T-cell (primary cell): ENCODE measurements at regions not wholly inside any gene's neighbourhood (a gene's known extent, or its start where the extent isn't known, plus 50 kb on each side); places are given as distances from the start of the nearest gene placed in this dataset.
"Not testable (repeated sequence)": the region's sequence is repeated elsewhere in the genome, so short reads cannot be mapped to it uniquely, and the experiment has no call there.

Experiments used
- ATAC-seq, 4 experiments: fragments of 200-7000 bp in 3 of 4; fragments of 150-1000 bp in 1 of 4; cut with Tn5 transposase; replicated peaks in 1 of 4; 1 replicate in 3 of 4; 2 replicates in 1 of 4; pipeline ENCODE4 v1.10.0; 2021; ENCODE audit warnings: moderate library complexity in 3 of 4, mild to moderate bottlenecking in 2 of 4, moderate number of reproducible peaks in 1 of 4
- CTCF ChIA-PET, 2 donors: fragments of 300-600 bp; sonication (Branson Sonifier 250); formaldehyde crosslinking; loops; one replicate each; lab custom pipeline; 2022; ENCODE audit warnings: antibody characterized with exemption in 2 of 2; lab: Charles Lee
- POLR2A ChIA-PET, 2 donors: fragments of 300-600 bp; sonication (Branson Sonifier 250); formaldehyde crosslinking; loops; one replicate each; lab custom pipeline; 2022; ENCODE audit warnings: antibody characterized with exemption in 2 of 2; lab: Charles Lee
- DNase-seq, 35 experiments: peaks; one replicate each; pipeline versions ENCODE4 v3.0.0 to v3.0.0-alpha.2; 2013 to 2023
- H3K27ac ChIP-seq: one replicate; pipeline ENCODE4 v1.5.1; 2013; ENCODE audit warnings: low read length
- H3K27me3 ChIP-seq, 2 experiments: replicated peaks in 1 of 2; 1 replicate in 1 of 2; 2 replicates in 1 of 2; pipeline versions ENCODE4 v1.6.1 to v1.7.0; 2013; ENCODE audit warnings: low read length in 1 of 2, mixed read lengths in 1 of 2; ENCODE audit not compliant: control insufficient read depth in 2 of 2, insufficient read depth in 2 of 2; ENCODE audit errors: extremely low read depth in 1 of 2
- H3K36me3 ChIP-seq, 2 donors: 1 replicate in 1 of 2; 2 replicates in 1 of 2; pipeline versions ENCODE4 v1.6.1 to v1.7.0; 2013; ENCODE audit warnings: low read length in 1 of 2; ENCODE audit not compliant: control insufficient read depth in 2 of 2, insufficient read depth in 1 of 2; ENCODE audit errors: extremely low read depth in 1 of 2
- H3K4me1 ChIP-seq, 2 experiments: 1 replicate in 1 of 2; 2 replicates in 1 of 2; pipeline versions ENCODE4 v1.6.1 to v1.7.0; 2013; ENCODE audit warnings: low read length in 2 of 2, mixed read lengths in 1 of 2; ENCODE audit not compliant: insufficient read depth in 2 of 2, control insufficient read depth in 1 of 2; ENCODE audit errors: extremely low read depth in 1 of 2
- H3K4me3 ChIP-seq, 2 donors: 1 replicate in 1 of 2; 2 replicates in 1 of 2; pipeline versions ENCODE4 v1.5.1 to v1.7.0; 2013; ENCODE audit warnings: mild to moderate bottlenecking in 2 of 2, low read length in 1 of 2, moderate library complexity in 1 of 2; ENCODE audit not compliant: control insufficient read depth in 1 of 2; ENCODE audit errors: extremely low read depth in 1 of 2
- H3K9me3 ChIP-seq: 2 replicates; pipeline ENCODE4 v1.7.0; 2013
- H3K27ac Mint-ChIP-seq, 2 donors: one replicate each; pipeline ENCODE4 v1.8.0; 2020 to 2021; ENCODE audit warnings: mild to moderate bottlenecking in 2 of 2, mixed read lengths in 2 of 2
- H3K27me3 Mint-ChIP-seq, 2 donors: one replicate each; pipeline ENCODE4 v1.8.0; 2021 to 2022; ENCODE audit warnings: mixed read lengths in 2 of 2
- H3K36me3 Mint-ChIP-seq: one replicate; pipeline ENCODE4 v1.8.0; 2021; ENCODE audit warnings: mixed read lengths
- H3K4me1 Mint-ChIP-seq, 3 donors: one replicate each; pipeline ENCODE4 v1.8.0; 2020 to 2022; ENCODE audit warnings: mixed read lengths in 3 of 3, mild to moderate bottlenecking in 1 of 3
- H3K4me3 Mint-ChIP-seq, 3 donors: one replicate each; pipeline ENCODE4 v1.8.0; 2020 to 2022; ENCODE audit warnings: mild to moderate bottlenecking in 3 of 3, mixed read lengths in 3 of 3, moderate library complexity in 3 of 3
- H3K9me3 Mint-ChIP-seq, 3 donors: one replicate each; pipeline ENCODE4 v1.8.0; 2020 to 2022; ENCODE audit warnings: mixed read lengths in 3 of 3
- WGBS: methylation state at CpG from one replicate; pipeline ENCODE4 v1.1.5; 2013; ENCODE audit warnings: missing lambda C conversion rate; ENCODE audit not compliant: insufficient coverage; 5-methylcytosine and 5-hydroxymethylcytosine counted together

GRCh38 chr13:90645582-90645981 lies 701.9 kb upstream of the MIR17HG start:
- no peaks in the 10 kb centered on the region for H3K27me3 ChIP-seq
- no peak overlapping the region for H3K4me3 ChIP-seq
- no peaks in the 10 kb centered on the region for H3K36me3 ChIP-seq
- ChIA-PET CTCF (no interaction called here), POLR2A (no interaction called here)
- no peak for DNase-seq
- H3K4me1 ChIP-seq = no peaks in the 10 kb centered on the region
- Mint-ChIP-seq H3K27ac (no peak overlapping the region), H3K4me3 (no peak overlapping the region), H3K36me3 (no peaks in the 10 kb centered on the region), H3K9me3 (peaks cover 10 to 21% (median 17%) of the 10 kb centered on the region in 3 donors), H3K27me3 (no peaks in the 10 kb centered on the region), H3K4me1 (no peaks in the 10 kb centered on the region)
- peaks cover 3% of the 10 kb centered on the region for H3K9me3 ChIP-seq
- no CpG with 5 or more reads among the region's 1 CpG for WGBS
- H3K27ac ChIP-seq = no peak overlapping the region
- no peak for ATAC-seq

DNA sequence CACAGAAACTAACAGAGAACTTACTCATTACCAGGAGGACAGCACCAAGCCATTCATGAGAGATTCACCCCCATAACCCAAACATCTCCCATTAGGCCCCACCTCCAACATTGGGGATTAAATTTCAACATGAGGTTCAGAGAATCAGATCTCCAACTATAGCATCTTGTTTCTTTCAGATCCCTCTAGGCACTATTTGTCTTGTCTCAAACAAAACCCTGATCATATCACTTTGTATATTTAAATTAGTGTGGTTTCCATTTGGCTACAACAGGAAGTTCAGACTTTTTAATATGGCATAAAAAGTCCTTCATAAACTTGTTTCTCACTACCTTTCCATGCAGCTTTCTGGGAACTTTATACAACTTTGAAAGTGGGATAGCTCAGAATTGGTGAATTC lies 699.0 kb upstream of the MIR17HG start:
- H3K27ac ChIP-seq = no peak overlapping the region
- no peaks in the 10 kb centered on the region for H3K27me3 ChIP-seq
- no peaks in the 10 kb centered on the region for H3K4me1 ChIP-seq
- H3K4me1 Mint-ChIP-seq = no peaks in the 10 kb centered on the region
- ATAC-seq = no peak
- no peaks in the 10 kb centered on the region for H3K36me3 Mint-ChIP-seq
- no peak for DNase-seq
- H3K9me3 ChIP-seq = peaks cover 3% of the 10 kb centered on the region
- POLR2A ChIA-PET = no interaction called here
- no peak overlapping the region for H3K4me3 Mint-ChIP-seq
- H3K27ac Mint-ChIP-seq = no peak overlapping the region
- CTCF ChIA-PET = no interaction called here
- no peak overlapping the region for H3K4me3 ChIP-seq
- no peaks in the 10 kb centered on the region for H3K36me3 ChIP-seq
- H3K9me3 Mint-ChIP-seq = peaks cover 20 to 40% (median 24%) of the 10 kb centered on the region in 3 donors
- no peaks in the 10 kb centered on the region for H3K27me3 Mint-ChIP-seq

- H3K4me3 ChIP-seq = no peak overlapping the region
- H3K27me3 ChIP-seq = no peaks in the 10 kb centered on the region
- Mint-ChIP-seq H3K27me3 (no peaks in the 10 kb centered on the region), H3K36me3 (no peaks in the 10 kb centered on the region), H3K9me3 (peaks cover 10 to 24% (median 19%) of the 10 kb centered on the region in 3 donors), H3K4me3 (no peak overlapping the region), H3K27ac (no peak overlapping the region), H3K4me1 (no peaks in the 10 kb centered on the region)
- ATAC-seq = no peak
- POLR2A ChIA-PET = no interaction called here
- no peak for DNase-seq
- H3K4me1 ChIP-seq = no peaks in the 10 kb centered on the region
- no peak overlapping the region for H3K27ac ChIP-seq
- CTCF ChIA-PET = no interaction called here
- no peaks in the 10 kb centered on the region for H3K36me3 ChIP-seq
- no peaks in the 10 kb centered on the region for H3K9me3 ChIP-seq
These were observed 695.5 kb upstream of the MIR17HG start for GRCh38 chr13:90652036-90652435.

DNA sequence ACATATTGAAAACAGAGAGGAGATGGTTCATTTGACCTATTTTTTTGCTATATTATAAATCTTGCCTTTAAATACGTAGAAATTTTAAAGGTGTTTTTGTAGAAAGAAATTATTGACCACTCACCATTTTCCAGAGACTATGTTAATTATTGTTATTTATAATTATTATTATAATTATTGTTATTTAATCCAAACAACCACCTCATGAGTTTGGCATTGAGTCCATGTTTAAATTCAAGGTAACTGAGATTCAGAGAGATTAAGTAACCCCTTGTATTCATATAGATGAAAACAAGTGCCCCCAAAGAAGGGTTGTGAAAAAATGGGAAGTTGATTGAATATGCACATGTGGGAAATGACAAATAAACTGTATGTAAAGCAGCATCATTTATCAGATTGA lies 692.5 kb upstream of the MIR17HG start:
- WGBS = no CpG with 5 or more reads among the region's 1 CpG
- no peaks in the 10 kb centered on the region for H3K9me3 ChIP-seq
- no peaks in the 10 kb centered on the region for H3K4me1 ChIP-seq
- Mint-ChIP-seq H3K27me3 (no peaks in the 10 kb centered on the region), H3K9me3 (peaks cover 11 to 22% (median 16%) of the 10 kb centered on the region in 3 donors), H3K4me1 (no peaks in the 10 kb centered on the region), H3K27ac (no peak overlapping the region), H3K36me3 (no peaks in the 10 kb centered on the region), H3K4me3 (no peak overlapping the region)
- ChIA-PET CTCF (no interaction called here), POLR2A (no interaction called here)
- no peaks in the 10 kb centered on the region for H3K36me3 ChIP-seq
- DNase-seq (no peak), ATAC-seq (no peak)
- no peak overlapping the region for H3K4me3 ChIP-seq
- no peaks in the 10 kb centered on the region for H3K27me3 ChIP-seq
- no peak overlapping the region for H3K27ac ChIP-seq

DNA sequence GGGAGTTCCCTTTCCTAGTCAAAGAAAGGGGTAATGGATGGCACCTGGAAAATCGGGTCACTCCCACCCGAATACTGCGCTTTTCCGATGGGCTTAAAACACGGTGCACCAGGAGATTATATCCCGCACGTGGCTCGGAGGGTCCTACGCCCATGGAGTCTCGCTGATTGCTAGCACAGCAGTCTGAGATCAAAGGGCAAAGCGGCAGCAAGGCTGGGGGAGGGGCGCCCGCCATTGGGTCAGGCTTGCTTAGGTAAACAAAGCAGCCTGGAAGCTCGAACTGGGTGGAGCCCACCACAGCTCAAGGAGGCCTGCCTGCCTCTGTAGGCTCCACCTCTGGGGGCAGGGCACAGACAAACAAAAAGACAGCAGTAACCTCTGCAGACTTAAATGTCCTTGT lies 683.3 kb upstream of the MIR17HG start:
- H3K4me1 ChIP-seq, H3K27me3 Mint-ChIP-seq, H3K4me1 Mint-ChIP-seq, H3K27ac Mint-ChIP-seq, POLR2A ChIA-PET, H3K4me3 ChIP-seq, ATAC-seq, H3K27me3 ChIP-seq, DNase-seq, H3K27ac ChIP-seq, H3K4me3 Mint-ChIP-seq, H3K9me3 ChIP-seq, H3K36me3 Mint-ChIP-seq, H3K36me3 ChIP-seq, CTCF ChIA-PET: not testable (repeated sequence)
- whole genome bisulfite sequencing = 85% methylated on average over 11 of the region's 14 CpGs
- H3K9me3 Mint-ChIP-seq = peaks cover 7 to 14% (median 7%) of the 10 kb centered on the region in 3 donors

DNA sequence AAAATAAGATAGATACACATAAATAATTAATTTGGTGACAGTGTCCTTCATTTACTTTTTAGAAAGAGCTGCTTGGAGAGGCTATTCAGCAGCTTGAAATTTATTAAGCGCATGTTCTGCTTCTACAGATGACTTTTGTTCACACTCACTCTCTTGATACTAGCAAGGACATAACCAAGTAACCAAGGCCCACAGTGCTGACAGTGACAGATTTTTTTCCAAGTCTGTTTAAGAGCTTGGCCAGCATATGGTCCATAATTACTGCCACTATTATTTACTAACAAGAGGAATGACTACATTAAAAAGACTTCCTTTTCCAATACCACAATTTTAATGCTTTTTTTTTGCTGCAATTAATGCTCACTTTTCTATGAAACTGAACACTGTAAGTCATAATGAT lies 673.7 kb upstream of the MIR17HG start:
- no peak overlapping the region for H3K27ac Mint-ChIP-seq
- no peaks in the 10 kb centered on the region for H3K27me3 ChIP-seq
- CTCF ChIA-PET = no interaction called here
- DNase-seq = no peak
- no peaks in the 10 kb centered on the region for H3K9me3 ChIP-seq
- peaks cover 3 to 19% (median 16%) of the 10 kb centered on the region in 3 donors for H3K9me3 Mint-ChIP-seq
- no peaks in the 10 kb centered on the region for H3K4me1 Mint-ChIP-seq
- H3K4me3 Mint-ChIP-seq = no peak overlapping the region
- no CpG with 5 or more reads among the region's 1 CpG for WGBS
- no peaks in the 10 kb centered on the region for H3K36me3 Mint-ChIP-seq
- no peak overlapping the region for H3K4me3 ChIP-seq
- POLR2A ChIA-PET = no interaction called here
- no peaks in the 10 kb centered on the region for H3K27me3 Mint-ChIP-seq
- no peak overlapping the region for H3K27ac ChIP-seq
- H3K36me3 ChIP-seq = no peaks in the 10 kb centered on the region
- ATAC-seq = no peak
- no peaks in the 10 kb centered on the region for H3K4me1 ChIP-seq

DNA sequence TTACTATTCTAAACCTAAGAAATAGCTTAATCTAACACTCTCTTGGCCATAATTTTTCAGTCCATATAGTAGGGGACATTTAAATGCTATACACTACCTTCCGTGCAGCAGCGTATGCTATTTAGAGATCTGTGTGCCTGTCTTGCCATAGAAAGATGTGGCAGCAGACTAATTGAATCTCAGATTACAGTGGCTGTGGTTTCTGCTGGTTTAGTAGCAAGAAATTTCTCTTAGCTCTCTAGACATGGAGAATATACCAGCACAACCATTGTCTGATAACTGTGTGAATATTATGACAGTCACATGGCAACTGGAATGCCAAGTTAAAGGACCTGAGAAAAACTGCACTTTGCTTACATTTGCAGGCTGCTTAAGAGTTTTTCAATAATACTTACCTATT lies 672.4 kb upstream of the MIR17HG start:
- CTCF ChIA-PET = no interaction called here
- Histone ChIP-seq H3K27ac (no peak overlapping the region), H3K27me3 (no peaks in the 10 kb centered on the region), H3K9me3 (no peaks in the 10 kb centered on the region), H3K4me3 (no peak overlapping the region), H3K36me3 (no peaks in the 10 kb centered on the region), H3K4me1 (no peaks in the 10 kb centered on the region)
- POLR2A ChIA-PET = no interaction called here
- WGBS = no CpG with 5 or more reads among the region's 2 CpGs
- no peaks in the 10 kb centered on the region for H3K27me3 Mint-ChIP-seq
- no peaks in the 10 kb centered on the region for H3K4me1 Mint-ChIP-seq
- ATAC-seq (no peak), DNase-seq (no peak)
- H3K9me3 Mint-ChIP-seq = peaks cover 3 to 21% (median 17%) of the 10 kb centered on the region in 3 donors
- no peak overlapping the region for H3K4me3 Mint-ChIP-seq
- H3K36me3 Mint-ChIP-seq = no peaks in the 10 kb centered on the region
- H3K27ac Mint-ChIP-seq = no peak overlapping the region
